GM23338 (cell line): ENCODE measurements at regions not wholly inside any gene's neighbourhood (a gene's known extent, or its start where the extent isn't known, plus 50 kb on each side); places are given as distances from the start of the nearest gene placed in this dataset.
A peak's percentile ranks its signal among the peaks of the same experiment; 100 is the strongest.

Experiments
- ATAC-seq: fragments of 200-7000 bp; cut with Tn5 transposase; 3 replicates; pipeline ENCODE4 v1.9.1; 2020
- DNase-seq: peaks from one replicate; pipeline ENCODE4 v3.0.0-alpha.2; 2015; ENCODE audit warnings: low spot score
- H2AFZ ChIP-seq: fragments of 200-600 bp; sonication (generic); 2 replicates; pipeline ENCODE4 v1.8.0; 2016; ENCODE audit warnings: antibody characterized with exemption, mild to moderate bottlenecking, moderate library complexity
- H3F3A ChIP-seq: fragments of 200-600 bp; sonication (generic); replicated peaks from 2 replicates; pipeline ENCODE4 v1.8.0; 2017; ENCODE audit warnings: antibody characterized with exemption, mixed run types, low read depth
- H3K27ac ChIP-seq: fragments of 200-600 bp; sonication (generic); 2 replicates; pipeline ENCODE4 v1.6.1; 2016; ENCODE audit warnings: low read depth
- H3K27me3 ChIP-seq: fragments of 200-600 bp; sonication (generic); 2 replicates; pipeline ENCODE4 v1.8.0; 2016; ENCODE audit warnings: mild to moderate bottlenecking, mixed run types, moderate library complexity; ENCODE audit not compliant: insufficient read depth
- H3K36me3 ChIP-seq: fragments of 200-600 bp; sonication (generic); 2 replicates; pipeline ENCODE4 v1.8.0; 2016; ENCODE audit warnings: mild to moderate bottlenecking; ENCODE audit not compliant: insufficient read depth
- H3K4me1 ChIP-seq: fragments of 200-600 bp; sonication (generic); 2 replicates; pipeline ENCODE4 v1.8.0; 2016; ENCODE audit warnings: mild to moderate bottlenecking, moderate library complexity; ENCODE audit not compliant: insufficient read depth
- H3K4me2 ChIP-seq: fragments of 200-600 bp; sonication (generic); 2 replicates; pipeline ENCODE4 v1.7.1; 2017; ENCODE audit warnings: mixed run types
- H3K4me3 ChIP-seq: fragments of 200-600 bp; sonication (generic); 2 replicates; pipeline ENCODE4 v1.6.1; 2016; ENCODE audit warnings: mixed run types
- H3K79me2 ChIP-seq: fragments of 200-600 bp; sonication (generic); replicated peaks from 2 replicates; pipeline ENCODE4 v1.8.0; 2017; ENCODE audit warnings: mild to moderate bottlenecking; ENCODE audit not compliant: insufficient read depth
- H3K9me2 ChIP-seq: fragments of 200-600 bp; sonication (generic); 2 replicates; pipeline ENCODE4 v1.8.0; 2017; ENCODE audit not compliant: insufficient read depth
- H4K20me1 ChIP-seq: fragments of 200-600 bp; sonication (generic); replicated peaks from 2 replicates; pipeline ENCODE4 v1.8.0; 2017; ENCODE audit warnings: mild to moderate bottlenecking; ENCODE audit not compliant: insufficient read depth
- H3K27ac Mint-ChIP-seq: 2 replicates; pipeline ENCODE4 v1.8.0; 2020; ENCODE audit warnings: inconsistent platforms, mild to moderate bottlenecking, moderate library complexity, mixed read lengths
- H3K27me3 Mint-ChIP-seq: 3 replicates; pipeline ENCODE4 v1.8.0; 2022; ENCODE audit warnings: low read depth, mild to moderate bottlenecking, moderate library complexity, mixed read lengths, inconsistent platforms; ENCODE audit not compliant: insufficient read depth, poor library complexity
- H3K36me3 Mint-ChIP-seq: 3 replicates; pipeline ENCODE4 v1.8.0; 2021; ENCODE audit warnings: low read depth, mild to moderate bottlenecking, inconsistent platforms, moderate library complexity, mixed read lengths
- H3K4me1 Mint-ChIP-seq: 3 replicates; pipeline ENCODE4 v1.8.0; 2020; ENCODE audit warnings: mild to moderate bottlenecking, inconsistent platforms, mixed read lengths
- H3K4me3 Mint-ChIP-seq: 3 replicates; pipeline ENCODE4 v1.8.0; 2021; ENCODE audit warnings: moderate library complexity, mild to moderate bottlenecking, inconsistent platforms, mixed read lengths
- H3K9me3 Mint-ChIP-seq: 3 replicates; pipeline ENCODE4 v1.8.0; 2020; ENCODE audit warnings: moderate library complexity, mild to moderate bottlenecking, inconsistent platforms, mixed read lengths
- JUNB ChIP-seq: IDR thresholded peaks from one replicate; pipeline ENCODE4 v1.6.1; 2016; ENCODE audit warnings: antibody characterized with exemption; ENCODE audit not compliant: unreplicated experiment
- STAT1 ChIP-seq: IDR thresholded peaks from one replicate; pipeline ENCODE4 v1.6.1; 2016; ENCODE audit warnings: antibody characterized with exemption; ENCODE audit not compliant: unreplicated experiment
- ZNF114 ChIP-seq: fragments of 250-450 bp; sonication (Bioruptor Pico); IDR thresholded peaks from 2 replicates; pipeline ENCODE4 v1.5.0; 2020; ENCODE audit warnings: mild to moderate bottlenecking, moderate library complexity
- ZNF331 ChIP-seq: fragments of 250-450 bp; sonication (Bioruptor Pico); IDR thresholded peaks from 2 replicates; pipeline ENCODE4 v1.5.0; 2020; ENCODE audit warnings: low read depth, mild to moderate bottlenecking, moderate library complexity
- TF ChIP-seq, protein P1 (sequence below): fragments of 250-450 bp; sonication (Bioruptor Pico); IDR thresholded peaks from 2 replicates; pipeline ENCODE4 v1.5.0; 2020; ENCODE audit warnings: mild to moderate bottlenecking, moderate library complexity

GRCh38 chr17:12492450-12492849 is 173.2 kb upstream of the MYOCD start (continued):
- TF ChIP-seq, protein P1, sequence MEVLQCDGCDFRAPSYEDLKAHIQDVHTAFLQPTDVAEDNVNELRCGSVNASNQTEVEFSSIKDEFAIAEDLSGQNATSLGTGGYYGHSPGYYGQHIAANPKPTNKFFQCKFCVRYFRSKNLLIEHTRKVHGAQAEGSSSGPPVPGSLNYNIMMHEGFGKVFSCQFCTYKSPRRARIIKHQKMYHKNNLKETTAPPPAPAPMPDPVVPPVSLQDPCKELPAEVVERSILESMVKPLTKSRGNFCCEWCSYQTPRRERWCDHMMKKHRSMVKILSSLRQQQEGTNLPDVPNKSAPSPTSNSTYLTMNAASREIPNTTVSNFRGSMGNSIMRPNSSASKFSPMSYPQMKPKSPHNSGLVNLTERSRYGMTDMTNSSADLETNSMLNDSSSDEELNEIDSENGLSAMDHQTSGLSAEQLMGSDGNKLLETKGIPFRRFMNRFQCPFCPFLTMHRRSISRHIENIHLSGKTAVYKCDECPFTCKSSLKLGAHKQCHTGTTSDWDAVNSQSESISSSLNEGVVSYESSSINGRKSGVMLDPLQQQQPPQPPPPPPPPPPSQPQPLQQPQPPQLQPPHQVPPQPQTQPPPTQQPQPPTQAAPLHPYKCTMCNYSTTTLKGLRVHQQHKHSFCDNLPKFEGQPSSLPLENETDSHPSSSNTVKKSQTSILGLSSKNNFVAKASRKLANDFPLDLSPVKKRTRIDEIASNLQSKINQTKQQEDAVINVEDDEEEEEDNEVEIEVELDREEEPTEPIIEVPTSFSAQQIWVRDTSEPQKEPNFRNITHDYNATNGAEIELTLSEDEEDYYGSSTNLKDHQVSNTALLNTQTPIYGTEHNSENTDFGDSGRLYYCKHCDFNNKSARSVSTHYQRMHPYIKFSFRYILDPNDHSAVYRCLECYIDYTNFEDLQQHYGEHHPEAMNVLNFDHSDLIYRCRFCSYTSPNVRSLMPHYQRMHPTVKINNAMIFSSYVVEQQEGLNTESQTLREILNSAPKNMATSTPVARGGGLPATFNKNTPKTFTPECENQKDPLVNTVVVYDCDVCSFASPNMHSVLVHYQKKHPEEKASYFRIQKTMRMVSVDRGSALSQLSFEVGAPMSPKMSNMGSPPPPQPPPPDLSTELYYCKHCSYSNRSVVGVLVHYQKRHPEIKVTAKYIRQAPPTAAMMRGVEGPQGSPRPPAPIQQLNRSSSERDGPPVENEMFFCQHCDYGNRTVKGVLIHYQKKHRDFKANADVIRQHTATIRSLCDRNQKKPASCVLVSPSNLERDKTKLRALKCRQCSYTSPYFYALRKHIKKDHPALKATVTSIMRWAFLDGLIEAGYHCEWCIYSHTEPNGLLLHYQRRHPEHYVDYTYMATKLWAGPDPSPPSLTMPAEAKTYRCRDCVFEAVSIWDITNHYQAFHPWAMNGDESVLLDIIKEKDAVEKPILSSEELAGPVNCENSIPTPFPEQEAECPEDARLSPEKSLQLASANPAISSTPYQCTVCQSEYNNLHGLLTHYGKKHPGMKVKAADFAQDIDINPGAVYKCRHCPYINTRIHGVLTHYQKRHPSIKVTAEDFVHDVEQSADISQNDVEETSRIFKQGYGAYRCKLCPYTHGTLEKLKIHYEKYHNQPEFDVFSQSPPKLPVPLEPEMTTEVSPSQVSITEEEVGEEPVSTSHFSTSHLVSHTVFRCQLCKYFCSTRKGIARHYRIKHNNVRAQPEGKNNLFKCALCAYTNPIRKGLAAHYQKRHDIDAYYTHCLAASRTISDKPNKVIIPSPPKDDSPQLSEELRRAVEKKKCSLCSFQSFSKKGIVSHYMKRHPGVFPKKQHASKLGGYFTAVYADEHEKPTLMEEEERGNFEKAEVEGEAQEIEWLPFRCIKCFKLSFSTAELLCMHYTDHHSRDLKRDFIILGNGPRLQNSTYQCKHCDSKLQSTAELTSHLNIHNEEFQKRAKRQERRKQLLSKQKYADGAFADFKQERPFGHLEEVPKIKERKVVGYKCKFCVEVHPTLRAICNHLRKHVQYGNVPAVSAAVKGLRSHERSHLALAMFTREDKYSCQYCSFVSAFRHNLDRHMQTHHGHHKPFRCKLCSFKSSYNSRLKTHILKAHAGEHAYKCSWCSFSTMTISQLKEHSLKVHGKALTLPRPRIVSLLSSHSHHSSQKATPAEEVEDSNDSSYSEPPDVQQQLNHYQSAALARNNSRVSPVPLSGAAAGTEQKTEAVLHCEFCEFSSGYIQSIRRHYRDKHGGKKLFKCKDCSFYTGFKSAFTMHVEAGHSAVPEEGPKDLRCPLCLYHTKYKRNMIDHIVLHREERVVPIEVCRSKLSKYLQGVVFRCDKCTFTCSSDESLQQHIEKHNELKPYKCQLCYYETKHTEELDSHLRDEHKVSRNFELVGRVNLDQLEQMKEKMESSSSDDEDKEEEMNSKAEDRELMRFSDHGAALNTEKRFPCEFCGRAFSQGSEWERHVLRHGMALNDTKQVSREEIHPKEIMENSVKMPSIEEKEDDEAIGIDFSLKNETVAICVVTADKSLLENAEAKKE (CRISPR knock-in tag), result no peak

DNA sequence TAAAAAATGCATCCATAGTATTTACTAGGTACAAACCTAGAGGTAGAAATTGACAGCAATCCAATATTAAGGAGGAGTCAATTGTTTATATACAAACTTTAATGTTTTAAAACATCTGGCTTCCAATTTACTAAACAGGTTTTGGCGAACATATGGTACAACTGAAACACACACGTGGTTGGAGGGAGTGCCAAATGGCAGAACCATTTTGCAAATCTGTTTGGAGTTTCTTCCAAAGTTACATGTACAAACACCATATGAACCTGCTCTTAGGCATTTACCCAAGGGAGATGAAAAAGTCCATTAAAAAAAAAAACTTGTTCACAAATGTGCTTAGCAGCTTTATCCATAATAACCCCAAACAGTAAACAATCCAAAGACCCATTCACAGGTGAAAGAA is 159.8 kb upstream of the MYOCD start:
- no peak for ATAC-seq
- H3K36me3 ChIP-seq, result no peaks in the 10 kb centered on the region
- H3K9me2 ChIP-seq, result no peaks in the 10 kb centered on the region
- no peaks in the 10 kb centered on the region for H4K20me1 ChIP-seq
- no peak overlapping the region for H3K4me2 ChIP-seq
- H3K4me3 ChIP-seq, result no peak overlapping the region
- no peaks in the 10 kb centered on the region for H3K9me3 Mint-ChIP-seq
- H3K27me3 Mint-ChIP-seq, result peaks cover 2% of the 10 kb centered on the region
- H3K27ac ChIP-seq, result no peak overlapping the region
- no peaks in the 10 kb centered on the region for H3K79me2 ChIP-seq
- no peaks in the 10 kb centered on the region for H3K4me1 Mint-ChIP-seq
- no peak for TF ChIP-seq ZNF114 (CRISPR knock-in tag)
- TF ChIP-seq STAT1, result no peak
- no peaks in the 10 kb centered on the region for H3F3A ChIP-seq
- H3K36me3 Mint-ChIP-seq, result no peaks in the 10 kb centered on the region
- no peaks in the 10 kb centered on the region for H3K4me1 ChIP-seq
- no peak overlapping the region for H3K27ac Mint-ChIP-seq
- no peaks in the 10 kb centered on the region for H3K27me3 ChIP-seq
- H3K4me3 Mint-ChIP-seq, result no peak overlapping the region
- no peak for DNase-seq
- H2AFZ ChIP-seq, result no peak overlapping the region

DNA sequence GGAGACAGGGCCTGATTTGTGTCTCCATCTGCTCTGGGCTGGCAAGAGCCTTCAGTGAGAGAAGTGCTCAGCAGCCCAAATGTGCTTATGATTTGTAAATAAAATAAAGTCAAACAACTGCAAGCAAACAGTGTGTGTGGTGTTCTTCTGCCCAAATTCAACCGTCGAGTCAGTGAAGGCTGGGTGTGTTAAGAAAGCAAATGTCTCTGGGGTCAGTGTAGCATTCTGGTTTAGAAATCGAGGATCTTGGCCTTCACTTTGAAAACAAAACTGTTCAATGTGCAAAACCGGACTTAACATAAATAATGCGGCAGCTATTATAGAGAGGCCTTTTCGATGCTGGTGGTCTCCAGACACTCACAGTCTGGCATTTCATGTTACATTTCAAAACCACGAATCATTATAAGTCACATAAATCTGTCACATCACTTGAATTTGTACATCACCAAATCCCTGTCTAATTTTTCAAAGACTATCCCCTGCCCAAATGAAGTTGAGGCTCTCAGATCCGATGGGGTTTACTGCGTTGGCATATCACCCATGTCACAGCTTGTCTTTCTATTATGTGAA is 158.6 kb upstream of the MYOCD start:
- H3K36me3 Mint-ChIP-seq, result no peaks in the 10 kb centered on the region
- H3K9me2 ChIP-seq, result 0 out of 2 replicates have a peak, but pooled peaks cover 5% of the 10 kb centered on the region
- no peak overlapping the region for H3K4me3 Mint-ChIP-seq
- no peak overlapping the region for H3K4me2 ChIP-seq
- no peaks in the 10 kb centered on the region for H3K36me3 ChIP-seq
- H3K9me3 Mint-ChIP-seq, result no peaks in the 10 kb centered on the region
- no peaks in the 10 kb centered on the region for H3K4me1 Mint-ChIP-seq
- H3K4me1 ChIP-seq, result no peaks in the 10 kb centered on the region
- ATAC-seq (no peak), DNase-seq (no peak)
- no peak overlapping the region for H3K27ac Mint-ChIP-seq
- H3K27me3 Mint-ChIP-seq, result peaks cover 2% of the 10 kb centered on the region
- H2AFZ ChIP-seq, result 0 out of 2 replicates have a peak overlapping the region, but pooled peaks have one; percentile 5
- H3K27ac ChIP-seq, result no peak overlapping the region
- no peak overlapping the region for H3K4me3 ChIP-seq
- H4K20me1 ChIP-seq, result no peaks in the 10 kb centered on the region
- H3K27me3 ChIP-seq, result no peaks in the 10 kb centered on the region
- no peaks in the 10 kb centered on the region for H3K79me2 ChIP-seq
- H3F3A ChIP-seq, result no peaks in the 10 kb centered on the region
- TF ChIP-seq, protein P1 (CRISPR knock-in tag), result no peak
- TF ChIP-seq JUNB (no peak), ZNF331 (CRISPR knock-in tag) (no peak)
